Mesenchymal stem cell (in vitro differentiated cells and primary cell): ENCODE measurements at regions not wholly inside any gene's neighbourhood (a gene's known extent, or its start where the extent isn't known, plus 50 kb on each side); places are given as distances from the start of the nearest gene placed in this dataset.
A peak's percentile ranks its signal among the peaks of the same experiment; 100 is the strongest.

Source experiments
- DNase-seq: peaks from one replicate; pipeline ENCODE4 v3.0.0-alpha.2; 2013
- H2AFZ ChIP-seq: one replicate; pipeline ENCODE4 v1.6.1; 2013; ENCODE audit warnings: low read depth, mild to moderate bottlenecking, control low read depth, inconsistent platforms, low read length, moderate library complexity
- H2AK5ac ChIP-seq: 2 replicates; pipeline ENCODE4 v1.6.1; 2013; ENCODE audit warnings: low read length, moderate library complexity, mild to moderate bottlenecking, inconsistent platforms; ENCODE audit not compliant: severe bottlenecking
- H2BK120ac ChIP-seq: one replicate; pipeline ENCODE4 v1.6.1; 2013; ENCODE audit warnings: low read depth, mild to moderate bottlenecking, inconsistent platforms, low read length, moderate library complexity
- H2BK12ac ChIP-seq, 2 experiments: one replicate each; pipeline ENCODE4 v1.6.1; 2013; ENCODE audit warnings: inconsistent platforms in 2 of 2, low read length in 2 of 2, mild to moderate bottlenecking in 2 of 2, moderate library complexity in 2 of 2, control low read depth in 1 of 2
- H2BK15ac ChIP-seq: one replicate; pipeline ENCODE4 v1.6.1; 2013; ENCODE audit warnings: mild to moderate bottlenecking, low read depth, inconsistent platforms; ENCODE audit not compliant: poor library complexity, severe bottlenecking
- H2BK5ac ChIP-seq: 2 replicates; pipeline ENCODE4 v1.6.1; 2013; ENCODE audit warnings: low read depth, mild to moderate bottlenecking, low read length, control low read depth, inconsistent platforms; ENCODE audit not compliant: poor library complexity, severe bottlenecking
- H3K14ac ChIP-seq, 2 experiments: one replicate each; pipeline ENCODE4 v1.6.1; 2013; ENCODE audit warnings: inconsistent platforms in 2 of 2, low read length in 2 of 2, control low read depth in 1 of 2, mild to moderate bottlenecking in 1 of 2, moderate library complexity in 1 of 2
- H3K18ac ChIP-seq, 2 experiments: one replicate each; pipeline ENCODE4 v1.6.1; 2013; ENCODE audit warnings: inconsistent platforms in 2 of 2, low read length in 2 of 2, control low read depth in 1 of 2, low read depth in 1 of 2, mild to moderate bottlenecking in 1 of 2
- H3K23ac ChIP-seq, 2 experiments: one replicate each; pipeline ENCODE4 v1.6.1; 2013; ENCODE audit warnings: inconsistent platforms in 2 of 2, low read length in 2 of 2, mild to moderate bottlenecking in 2 of 2, moderate library complexity in 2 of 2, control low read depth in 1 of 2
- H3K27ac ChIP-seq: 2 replicates; pipeline ENCODE4 v1.5.1; 2013; ENCODE audit warnings: mild to moderate bottlenecking, moderate library complexity, low read length, control low read depth, inconsistent platforms; ENCODE audit not compliant: poor library complexity, severe bottlenecking
- H3K27me3 ChIP-seq, 2 experiments: 2 replicates each; pipeline versions ENCODE4 v1.6.1 to v1.7.0; 2013; ENCODE audit warnings: low read length in 2 of 2, mild to moderate bottlenecking in 2 of 2, moderate library complexity in 2 of 2, control low read depth in 1 of 2, inconsistent platforms in 1 of 2; ENCODE audit not compliant: control insufficient read depth in 1 of 2, insufficient read depth in 1 of 2
- H3K36me3 ChIP-seq, 2 experiments: 2 replicates each; pipeline versions ENCODE4 v1.6.1 to v1.7.0; 2013; ENCODE audit warnings: low read length in 2 of 2, control low read depth in 1 of 2, inconsistent platforms in 1 of 2, low read depth in 1 of 2, mild to moderate bottlenecking in 1 of 2; ENCODE audit not compliant: insufficient read depth in 2 of 2, control insufficient read depth in 1 of 2
- H3K4ac ChIP-seq, 2 experiments: one replicate each; pipeline ENCODE4 v1.6.1; 2013; ENCODE audit warnings: inconsistent platforms in 2 of 2, low read length in 2 of 2, mild to moderate bottlenecking in 2 of 2, moderate library complexity in 2 of 2, control low read depth in 1 of 2, low read depth in 1 of 2
- H3K4me1 ChIP-seq: 2 replicates; pipeline ENCODE4 v1.6.1; 2013; ENCODE audit warnings: low read depth, low read length, control low read depth; ENCODE audit not compliant: control insufficient read depth, insufficient read depth
- H3K4me2 ChIP-seq: 2 replicates; pipeline ENCODE4 v1.6.1; 2013; ENCODE audit warnings: low read length, mild to moderate bottlenecking, inconsistent platforms; ENCODE audit not compliant: poor library complexity, severe bottlenecking
- H3K4me3 ChIP-seq, 2 experiments: 2 replicates each; pipeline versions ENCODE4 v1.5.1 to v1.7.0; 2013; ENCODE audit warnings: low read length in 2 of 2, mild to moderate bottlenecking in 2 of 2, control low read depth in 1 of 2, low read depth in 1 of 2; ENCODE audit not compliant: insufficient read depth in 1 of 2
- H3K79me1 ChIP-seq: replicated peaks from 2 replicates; pipeline ENCODE4 v1.6.1; 2013; ENCODE audit warnings: mild to moderate bottlenecking, control low read depth, low read length, inconsistent platforms; ENCODE audit not compliant: poor library complexity, severe bottlenecking
- H3K9ac ChIP-seq: 2 replicates; pipeline ENCODE4 v1.7.0; 2013; ENCODE audit warnings: mild to moderate bottlenecking, low read length, moderate library complexity
- H3K9me3 ChIP-seq: 2 replicates; pipeline ENCODE4 v1.7.0; 2013; ENCODE audit warnings: mild to moderate bottlenecking, low read length; ENCODE audit not compliant: control insufficient read depth
- H4K8ac ChIP-seq: one replicate; pipeline ENCODE4 v1.6.1; 2013; ENCODE audit warnings: inconsistent platforms, mild to moderate bottlenecking, low read length, moderate library complexity
- H4K91ac ChIP-seq: one replicate; pipeline ENCODE4 v1.6.1; 2013; ENCODE audit warnings: mild to moderate bottlenecking, low read length, inconsistent platforms
- WGBS: methylation state at CpG from one replicate; pipeline ENCODE4 v1.1.7; 2013; ENCODE audit warnings: mixed read lengths; 5-methylcytosine and 5-hydroxymethylcytosine counted together

GRCh38 chr6:144346719-144347447, 61.7 kb downstream of the UTRN start:
- Histone ChIP-seq H3K23ac (peak overlapping the region in 1 of 2 experiments; percentile 9), H3K4ac (peak overlapping the region; percentile 46 to 71), H2BK12ac (peak overlapping the region in 1 of 2 experiments; percentile 51), H4K91ac (no peak overlapping the region), H2BK5ac (no peak overlapping the region), H2AFZ (peak overlapping the region; percentile 10), H3K18ac (peak overlapping the region; percentile 26 to 46), H3K4me2 (no peak overlapping the region), H2BK15ac (no peak overlapping the region), H3K14ac (peak overlapping the region in 1 of 2 experiments; percentile 44), H3K27ac (peak overlapping the region; percentile 79), H3K27me3 (no peaks in the 10 kb centered on the region), H3K4me1 (peaks cover 20% of the 10 kb centered on the region), H3K9ac (no peak overlapping the region), H2BK120ac (no peak overlapping the region), H3K79me1 (peaks cover 3% of the 10 kb centered on the region), H4K8ac (peak overlapping the region; percentile 45), H2AK5ac (peak overlapping the region; percentile 78), H3K9me3 (no peaks in the 10 kb centered on the region), H3K4me3 (no peak overlapping the region), H3K36me3 (peaks cover 0 to 3% of the 10 kb centered on the region in 2 experiments)
- peak; percentile 84 for DNase-seq
- WGBS, result 42% methylated on average over 11 of the region's 11 CpGs

GRCh38 chr6:144347448-144347759, 62.3 kb downstream of the UTRN start:
- peak overlapping the region; percentile 10 for H2AFZ ChIP-seq
- peak overlapping the region in 1 of 2 experiments; percentile 51 for H2BK12ac ChIP-seq
- no peak overlapping the region for H4K91ac ChIP-seq
- H3K27me3 ChIP-seq, result no peaks in the 10 kb centered on the region
- H4K8ac ChIP-seq, result peak overlapping the region; percentile 45
- H3K4me3 ChIP-seq, result no peak overlapping the region
- H3K23ac ChIP-seq, result peak overlapping the region in 1 of 2 experiments; percentile 9
- peaks cover 18% of the 10 kb centered on the region for H3K4me1 ChIP-seq
- no peak overlapping the region for H2BK5ac ChIP-seq
- H3K4me2 ChIP-seq, result no peak overlapping the region
- peaks cover 3% of the 10 kb centered on the region for H3K79me1 ChIP-seq
- H3K36me3 ChIP-seq, result peaks cover 0 to 3% of the 10 kb centered on the region in 2 experiments
- H3K9ac ChIP-seq, result no peak overlapping the region
- DNase-seq, result no peak
- no peak overlapping the region for H2BK120ac ChIP-seq
- no peak overlapping the region for H2BK15ac ChIP-seq
- peak overlapping the region; percentile 46 to 71 for H3K4ac ChIP-seq
- H3K14ac ChIP-seq, result peak overlapping the region in 1 of 2 experiments; percentile 44
- peak overlapping the region; percentile 79 for H3K27ac ChIP-seq
- no peaks in the 10 kb centered on the region for H3K9me3 ChIP-seq
- H2AK5ac ChIP-seq, result peak overlapping the region; percentile 78
- peak overlapping the region; percentile 26 to 46 for H3K18ac ChIP-seq

- Histone ChIP-seq H2BK5ac (no peak overlapping the region), H4K8ac (no peak overlapping the region), H3K36me3 (peaks cover 0 to 3% of the 10 kb centered on the region in 2 experiments), H3K79me1 (peaks cover 3% of the 10 kb centered on the region), H3K23ac (no peak overlapping the region), H3K9ac (no peak overlapping the region), H2AK5ac (no peak overlapping the region), H2BK12ac (no peak overlapping the region), H3K27me3 (no peaks in the 10 kb centered on the region), H3K14ac (no peak overlapping the region), H3K18ac (peak overlapping the region in 1 of 2 experiments; percentile 14), H3K4me1 (peaks cover 18% of the 10 kb centered on the region), H3K9me3 (no peaks in the 10 kb centered on the region), H4K91ac (no peak overlapping the region), H2AFZ (no peak overlapping the region), H2BK120ac (no peak overlapping the region), H3K4me3 (no peak overlapping the region), H3K4me2 (no peak overlapping the region), H3K27ac (no peak overlapping the region), H3K4ac (no peak overlapping the region), H2BK15ac (no peak overlapping the region)
- WGBS, result 91% methylated on average over 5 of the region's 5 CpGs
- DNase-seq, result no peak
These were observed 62.8 kb downstream of the UTRN start for GRCh38 chr6:144347933-144348332.

- Histone ChIP-seq H2BK12ac (no peak overlapping the region), H3K4me3 (peak overlapping the region in 1 of 2 experiments; percentile 27), H3K4ac (no peak overlapping the region), H3K36me3 (peaks cover 0 to 3% of the 10 kb centered on the region in 2 experiments), H3K18ac (no peak overlapping the region), H3K14ac (no peak overlapping the region), H2BK15ac (no peak overlapping the region), H3K79me1 (peaks cover 12% of the 10 kb centered on the region), H3K4me2 (peak overlapping the region; percentile 42), H4K8ac (peak overlapping the region; percentile 68), H3K27me3 (no peaks in the 10 kb centered on the region), H4K91ac (no peak overlapping the region), H2AK5ac (peak overlapping the region; percentile 42), H3K4me1 (peaks cover 12% of the 10 kb centered on the region), H2BK120ac (no peak overlapping the region), H3K27ac (peak overlapping the region; percentile 78), H3K23ac (no peak overlapping the region), H2BK5ac (no peak overlapping the region), H3K9me3 (no peaks in the 10 kb centered on the region), H2AFZ (no peak overlapping the region), H3K9ac (peak overlapping the region; percentile 29)
- 66% methylated on average over 5 of the region's 8 CpGs for WGBS
- DNase-seq, result no peak
These were observed 64.8 kb downstream of the UTRN start for GRCh38 chr6:144349690-144350527.
